ENCODE measurements at regions not wholly inside any gene's neighbourhood (a gene's known extent, or its start where the extent isn't known, plus 50 kb on each side); places are given as distances from the start of the nearest gene placed in this dataset.

GRCh38 chr2:9732824-9733223, 102.0 kb upstream of the YWHAQ start:
- no TSS peak for BruUV-seq (replicated peaks)
- CTCF ChIA-PET, result no interaction called here

GRCh38 chr2:9734308-9734707, 103.5 kb upstream of the YWHAQ start:
- CTCF ChIA-PET, result no interaction called here
- TF ChIP-seq CTCF (conservative IDR thresholded peaks at IDR 0.05; ENCODE audit: low read depth, low read length) (no peak), EZH2 (IDR thresholded peaks at IDR 0.05; ENCODE audit: low read length, unreplicated experiment) (no peak), EZH2phosphoT487 (IDR thresholded peaks at IDR 0.05; ENCODE audit: borderline replicate concordance, low read length) (no peak)
- H3K9me2 ChIP-seq (replicated peaks; ENCODE audit: low read length), result no peaks in the 10 kb centered on the region
- no TSS peak for BruUV-seq (replicated peaks)
- DNase-seq (no peak), ATAC-seq (no peak)
- intact Hi-C loops (cut with micrococcal nuclease), result no loop called here
- H3K4me2 ChIP-seq (ENCODE audit: low read length), result no peak overlapping the region
- no peaks in the 10 kb centered on the region for H3F3A ChIP-seq (ENCODE audit: low read length, unreplicated experiment)
- no peak overlapping the region for H3K9ac ChIP-seq (ENCODE audit: low read length)
- H3K27me3 ChIP-seq (ENCODE audit: low read length), result no peaks in the 10 kb centered on the region
- POLR2A ChIA-PET (ENCODE audit: unreplicated experiment), result no interaction called here
- no peak overlapping the region for H3K4me3 ChIP-seq (ENCODE audit: low read length)
- no peaks in the 10 kb centered on the region for H4K20me1 ChIP-seq (ENCODE audit: low read length)
- H3K9me3 ChIP-seq (ENCODE audit: low read length), result 0 out of 2 replicates have a peak, but pooled peaks cover 4% of the 10 kb centered on the region
- no peaks in the 10 kb centered on the region for H3K36me3 ChIP-seq (ENCODE audit: low read depth, low read length)
- H2AFZ ChIP-seq (ENCODE audit: low read length), result no peak overlapping the region
- H3K27ac ChIP-seq (ENCODE audit: low read length), result no peak overlapping the region
- H3K79me2 ChIP-seq (ENCODE audit: low read length), result no peaks in the 10 kb centered on the region
- no peaks in the 10 kb centered on the region for H3K4me1 ChIP-seq (ENCODE audit: insufficient read depth, low read length)

More at GRCh38 chr2:9732824-9733223, 102.0 kb upstream of the YWHAQ start:
- no peaks in the 10 kb centered on the region for H3F3A ChIP-seq (ENCODE audit: low read length, unreplicated experiment)
- H3K9ac ChIP-seq (ENCODE audit: low read length), result no peak overlapping the region
- H3K79me2 ChIP-seq (ENCODE audit: low read length), result no peaks in the 10 kb centered on the region
- H3K4me1 ChIP-seq (ENCODE audit: insufficient read depth, low read length), result no peaks in the 10 kb centered on the region
- H2AFZ ChIP-seq (ENCODE audit: low read length), result no peak overlapping the region
- TF ChIP-seq EZH2phosphoT487 (IDR thresholded peaks at IDR 0.05; ENCODE audit: borderline replicate concordance, low read length) (no peak), CTCF (conservative IDR thresholded peaks at IDR 0.05; ENCODE audit: low read depth, low read length) (no peak), EZH2 (IDR thresholded peaks at IDR 0.05; ENCODE audit: low read length, unreplicated experiment) (no peak)
- no peak overlapping the region for H3K4me3 ChIP-seq (ENCODE audit: low read length)
- intact Hi-C loops (cut with micrococcal nuclease), result no loop called here
- no peaks in the 10 kb centered on the region for H3K27me3 ChIP-seq (ENCODE audit: low read length)
- ATAC-seq, result no peak
- H4K20me1 ChIP-seq (ENCODE audit: low read length), result no peaks in the 10 kb centered on the region
- POLR2A ChIA-PET (ENCODE audit: unreplicated experiment), result no interaction called here
- no peak for DNase-seq
- H3K36me3 ChIP-seq (ENCODE audit: low read depth, low read length), result no peaks in the 10 kb centered on the region
- H3K4me2 ChIP-seq (ENCODE audit: low read length), result no peak overlapping the region
- H3K9me2 ChIP-seq (replicated peaks; ENCODE audit: low read length), result no peaks in the 10 kb centered on the region
- H3K9me3 ChIP-seq (ENCODE audit: low read length), result 0 out of 2 replicates have a peak, but pooled peaks cover 4% of the 10 kb centered on the region
- no peak overlapping the region for H3K27ac ChIP-seq (ENCODE audit: low read length)

- Histone ChIP-seq H3K79me2 (ENCODE audit: low read length) (no peaks in the 10 kb centered on the region), H3K9me3 (ENCODE audit: low read length) (0 out of 2 replicates have a peak, but pooled peaks cover 4% of the 10 kb centered on the region), H4K20me1 (ENCODE audit: low read length) (no peaks in the 10 kb centered on the region), H2AFZ (ENCODE audit: low read length) (no peak overlapping the region), H3K4me1 (ENCODE audit: insufficient read depth, low read length) (no peaks in the 10 kb centered on the region), H3F3A (ENCODE audit: low read length, unreplicated experiment) (no peaks in the 10 kb centered on the region), H3K4me3 (ENCODE audit: low read length) (no peak overlapping the region), H3K4me2 (ENCODE audit: low read length) (no peak overlapping the region), H3K36me3 (ENCODE audit: low read depth, low read length) (no peaks in the 10 kb centered on the region), H3K27me3 (ENCODE audit: low read length) (no peaks in the 10 kb centered on the region), H3K9ac (ENCODE audit: low read length) (no peak overlapping the region), H3K27ac (ENCODE audit: low read length) (no peak overlapping the region), H3K9me2 (replicated peaks; ENCODE audit: low read length) (no peaks in the 10 kb centered on the region)
- no peak for DNase-seq
- ChIA-PET CTCF (no interaction called here), POLR2A (ENCODE audit: unreplicated experiment) (interaction anchor here (0.5 kb wide), 1 partner anchor 17 kb away, joined by 3 read pairs; no protein-coding TSS in a partner anchor)
- TF ChIP-seq EZH2 (IDR thresholded peaks at IDR 0.05; ENCODE audit: low read length, unreplicated experiment) (no peak), EZH2phosphoT487 (IDR thresholded peaks at IDR 0.05; ENCODE audit: borderline replicate concordance, low read length) (no peak), CTCF (conservative IDR thresholded peaks at IDR 0.05; ENCODE audit: low read depth, low read length) (no peak)
- no peak for ATAC-seq
- no TSS peak for BruUV-seq (replicated peaks)
- intact Hi-C loops (cut with micrococcal nuclease), result no loop called here
Observed at GRCh38 chr2:9735335-9735734, 104.5 kb upstream of the YWHAQ start.
